Osteocyte (in vitro differentiated cells): ENCODE measurements at regions not wholly inside any gene's neighbourhood (a gene's known extent, or its start where the extent isn't known, plus 50 kb on each side); places are given as distances from the start of the nearest gene placed in this dataset.
A peak's percentile ranks its signal among the peaks of the same experiment; 100 is the strongest.

Source experiments
- DNase-seq: peaks from one replicate; pipeline ENCODE4 v3.0.0; 2021; ENCODE audit warnings: mixed read lengths; ENCODE audit not compliant: unreplicated experiment; ENCODE audit errors: extremely low spot score
- H3K27ac Mint-ChIP-seq: one replicate; pipeline ENCODE4 v1.8.0; 2021; ENCODE audit warnings: mild to moderate bottlenecking, mixed read lengths; ENCODE audit not compliant: unreplicated experiment
- H3K27me3 Mint-ChIP-seq: one replicate; pipeline ENCODE4 v1.8.0; 2021; ENCODE audit warnings: mixed read lengths; ENCODE audit not compliant: unreplicated experiment
- H3K36me3 Mint-ChIP-seq: one replicate; pipeline ENCODE4 v1.8.0; 2021; ENCODE audit warnings: mixed read lengths; ENCODE audit not compliant: unreplicated experiment
- H3K4me1 Mint-ChIP-seq: one replicate; pipeline ENCODE4 v1.8.0; 2021; ENCODE audit warnings: mixed read lengths; ENCODE audit not compliant: unreplicated experiment
- H3K4me3 Mint-ChIP-seq: one replicate; pipeline ENCODE4 v1.8.0; 2021; ENCODE audit warnings: mild to moderate bottlenecking, moderate library complexity, mixed read lengths; ENCODE audit not compliant: unreplicated experiment
- H3K9me3 Mint-ChIP-seq: one replicate; pipeline ENCODE4 v1.8.0; 2021; ENCODE audit warnings: mixed read lengths; ENCODE audit not compliant: unreplicated experiment
- CTCF ChIP-seq: fragments of 200-600 bp; sonication (generic); IDR thresholded peaks from 2 replicates; pipeline ENCODE4 v1.5.0; 2021; ENCODE audit warnings: antibody characterized with exemption, mild to moderate bottlenecking, moderate library complexity

GRCh38 chr15:57872281-57873030, 165.9 kb downstream of the POLR2M start:
- no peaks in the 10 kb centered on the region for H3K36me3 Mint-ChIP-seq
- H3K27ac Mint-ChIP-seq: no peak overlapping the region
- no peak for DNase-seq
- H3K4me3 Mint-ChIP-seq: no peak overlapping the region
- H3K9me3 Mint-ChIP-seq: peaks cover 8% of the 10 kb centered on the region
- peaks cover 1% of the 10 kb centered on the region for H3K27me3 Mint-ChIP-seq
- TF ChIP-seq CTCF: no peak
- H3K4me1 Mint-ChIP-seq: no peaks in the 10 kb centered on the region

- Mint-ChIP-seq H3K4me3 (no peak overlapping the region), H3K27me3 (no peaks in the 10 kb centered on the region), H3K36me3 (no peaks in the 10 kb centered on the region), H3K9me3 (peaks cover 8% of the 10 kb centered on the region), H3K4me1 (no peaks in the 10 kb centered on the region), H3K27ac (no peak overlapping the region)
- no peak for DNase-seq
- no peak for TF ChIP-seq CTCF
These were observed 167.2 kb downstream of the POLR2M start for GRCh38 chr15:57873564-57874209.

GRCh38 chr15:57875347-57875746, 168.8 kb downstream of the POLR2M start:
- TF ChIP-seq CTCF: no peak
- no peaks in the 10 kb centered on the region for H3K27me3 Mint-ChIP-seq
- no peaks in the 10 kb centered on the region for H3K36me3 Mint-ChIP-seq

GRCh38 chr15:57878573-57878972, 172.1 kb downstream of the POLR2M start:
- H3K27ac Mint-ChIP-seq: no peak overlapping the region
- no peak for TF ChIP-seq CTCF
- H3K9me3 Mint-ChIP-seq: peaks cover 8% of the 10 kb centered on the region
- H3K27me3 Mint-ChIP-seq: no peaks in the 10 kb centered on the region
- no peaks in the 10 kb centered on the region for H3K36me3 Mint-ChIP-seq
- no peak for DNase-seq
- H3K4me3 Mint-ChIP-seq: no peak overlapping the region
- H3K4me1 Mint-ChIP-seq: peaks cover 3% of the 10 kb centered on the region

More at GRCh38 chr15:57875347-57875746, 168.8 kb downstream of the POLR2M start:
- Mint-ChIP-seq H3K4me3 (no peak overlapping the region), H3K9me3 (peaks cover 8% of the 10 kb centered on the region), H3K4me1 (no peaks in the 10 kb centered on the region), H3K27ac (no peak overlapping the region)
- DNase-seq: no peak

- Mint-ChIP-seq H3K4me1 (peaks cover 3% of the 10 kb centered on the region), H3K27ac (peak overlapping the region; percentile 6), H3K27me3 (no peaks in the 10 kb centered on the region), H3K9me3 (no peaks in the 10 kb centered on the region), H3K4me3 (no peak overlapping the region), H3K36me3 (no peaks in the 10 kb centered on the region)
- no peak for DNase-seq
- TF ChIP-seq CTCF: no peak
These were observed 174.8 kb downstream of the POLR2M start for GRCh38 chr15:57881361-57881760.
